Bronchial epithelial cell (primary cell): ENCODE measurements at regions not wholly inside any gene's neighbourhood (a gene's known extent, or its start where the extent isn't known, plus 50 kb on each side); places are given as distances from the start of the nearest gene placed in this dataset.
"Not testable (repeated sequence)": the region's sequence is repeated elsewhere in the genome, so short reads cannot be mapped to it uniquely, and the experiment has no call there.

ENCODE experiments used
- DNase-seq: peaks from one replicate; pipeline ENCODE4 v3.0.0-alpha.2; 2010; ENCODE audit warnings: low read depth
- FAIRE-seq: peaks from 2 replicates; lab custom pipeline; 2011; peaks lifted over from hg19 to GRCh38; lab: Jason Lieb, UNC
- H3K27me3 ChIP-seq: 2 replicates; pipeline ENCODE4 v1.5.1; 2011; ENCODE audit warnings: low read length; ENCODE audit not compliant: control insufficient read depth, insufficient read depth
- H3K36me3 ChIP-seq: 2 replicates; pipeline ENCODE4 v1.5.1; 2011; ENCODE audit warnings: low read length; ENCODE audit not compliant: control insufficient read depth, insufficient read depth
- H3K4me3 ChIP-seq: 2 replicates; pipeline ENCODE4 v1.5.1; 2011; ENCODE audit warnings: mild to moderate bottlenecking, low read depth, low read length, control low read depth
- TF ChIP-seq, protein P1 (sequence below): IDR thresholded peaks from 2 replicates; pipeline ENCODE4 v1.5.1; 2011; ENCODE audit warnings: mild to moderate bottlenecking, moderate library complexity, low read length, control low read depth, inconsistent platforms; ENCODE audit not compliant: insufficient read depth, severe bottlenecking

DNA sequence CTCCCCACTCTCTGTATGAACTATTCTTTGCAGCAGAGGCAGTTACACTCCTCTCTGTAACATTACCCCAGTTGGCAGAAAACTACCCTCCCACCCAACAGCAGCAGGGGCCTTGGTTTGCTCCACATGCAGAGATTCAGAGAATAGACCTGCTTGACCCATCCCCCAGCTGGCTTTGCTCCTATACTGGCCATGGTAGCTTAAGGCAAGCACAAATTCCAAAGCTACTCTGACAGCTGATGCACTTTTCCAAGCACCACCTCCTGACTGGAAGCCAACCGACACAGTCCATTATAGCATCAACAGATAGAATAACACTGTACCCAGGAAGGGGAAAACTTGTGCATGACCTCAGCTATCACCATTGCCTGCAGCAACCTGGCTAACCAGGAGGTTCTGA lies 846.5 kb upstream of the NCAM2 start:
- Histone ChIP-seq H3K4me3 (no peak overlapping the region), H3K27me3 (no peaks in the 10 kb centered on the region), H3K36me3 (no peaks in the 10 kb centered on the region)
- DNase-seq: no peak
- no peak for FAIRE-seq
- TF ChIP-seq, protein P1, sequence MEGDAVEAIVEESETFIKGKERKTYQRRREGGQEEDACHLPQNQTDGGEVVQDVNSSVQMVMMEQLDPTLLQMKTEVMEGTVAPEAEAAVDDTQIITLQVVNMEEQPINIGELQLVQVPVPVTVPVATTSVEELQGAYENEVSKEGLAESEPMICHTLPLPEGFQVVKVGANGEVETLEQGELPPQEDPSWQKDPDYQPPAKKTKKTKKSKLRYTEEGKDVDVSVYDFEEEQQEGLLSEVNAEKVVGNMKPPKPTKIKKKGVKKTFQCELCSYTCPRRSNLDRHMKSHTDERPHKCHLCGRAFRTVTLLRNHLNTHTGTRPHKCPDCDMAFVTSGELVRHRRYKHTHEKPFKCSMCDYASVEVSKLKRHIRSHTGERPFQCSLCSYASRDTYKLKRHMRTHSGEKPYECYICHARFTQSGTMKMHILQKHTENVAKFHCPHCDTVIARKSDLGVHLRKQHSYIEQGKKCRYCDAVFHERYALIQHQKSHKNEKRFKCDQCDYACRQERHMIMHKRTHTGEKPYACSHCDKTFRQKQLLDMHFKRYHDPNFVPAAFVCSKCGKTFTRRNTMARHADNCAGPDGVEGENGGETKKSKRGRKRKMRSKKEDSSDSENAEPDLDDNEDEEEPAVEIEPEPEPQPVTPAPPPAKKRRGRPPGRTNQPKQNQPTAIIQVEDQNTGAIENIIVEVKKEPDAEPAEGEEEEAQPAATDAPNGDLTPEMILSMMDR: no peak

DNA sequence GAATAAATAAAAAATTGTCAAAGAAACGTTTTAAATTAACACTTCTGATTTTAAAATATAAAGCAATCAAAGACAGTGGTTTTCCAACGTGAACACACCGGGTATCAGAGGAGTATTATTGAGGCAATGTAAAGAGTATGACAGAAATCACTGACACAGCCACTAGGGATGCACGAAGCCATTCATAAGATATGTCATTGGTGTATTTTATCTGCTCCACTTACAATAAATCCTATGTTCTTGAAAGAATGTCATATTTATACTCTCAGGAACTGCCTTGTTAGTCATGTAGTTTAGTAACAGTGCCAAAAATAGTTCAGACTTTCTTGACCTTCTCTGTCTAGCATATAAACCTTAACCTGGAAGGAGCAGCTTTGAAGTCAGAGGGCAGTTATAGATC lies 835.0 kb upstream of the NCAM2 start:
- H3K36me3 ChIP-seq: no peaks in the 10 kb centered on the region
- no peak overlapping the region for H3K4me3 ChIP-seq
- FAIRE-seq (no peak), DNase-seq (no peak)
- H3K27me3 ChIP-seq: no peaks in the 10 kb centered on the region
- TF ChIP-seq, protein P1: no peak

- Histone ChIP-seq H3K36me3 (no peaks in the 10 kb centered on the region), H3K27me3 (no peaks in the 10 kb centered on the region), H3K4me3 (no peak overlapping the region)
- no peak for DNase-seq
- TF ChIP-seq, protein P1: no peak
- FAIRE-seq: no peak
Observed at GRCh38 chr21:20167059-20167458, 831.1 kb upstream of the NCAM2 start.

GRCh38 chr21:20169812-20170576 lies 828.2 kb upstream of the NCAM2 start:
- H3K36me3 ChIP-seq: no peaks in the 10 kb centered on the region
- no peak for FAIRE-seq
- no peaks in the 10 kb centered on the region for H3K27me3 ChIP-seq
- no peak overlapping the region for H3K4me3 ChIP-seq
- no peak for DNase-seq
- TF ChIP-seq, protein P1: no peak

GRCh38 chr21:20186186-20186585 lies 812.0 kb upstream of the NCAM2 start:
- no peak overlapping the region for H3K4me3 ChIP-seq
- FAIRE-seq: no peak
- TF ChIP-seq, protein P1: no peak
- H3K36me3 ChIP-seq: no peaks in the 10 kb centered on the region
- H3K27me3 ChIP-seq: no peaks in the 10 kb centered on the region
- DNase-seq: no peak

DNA sequence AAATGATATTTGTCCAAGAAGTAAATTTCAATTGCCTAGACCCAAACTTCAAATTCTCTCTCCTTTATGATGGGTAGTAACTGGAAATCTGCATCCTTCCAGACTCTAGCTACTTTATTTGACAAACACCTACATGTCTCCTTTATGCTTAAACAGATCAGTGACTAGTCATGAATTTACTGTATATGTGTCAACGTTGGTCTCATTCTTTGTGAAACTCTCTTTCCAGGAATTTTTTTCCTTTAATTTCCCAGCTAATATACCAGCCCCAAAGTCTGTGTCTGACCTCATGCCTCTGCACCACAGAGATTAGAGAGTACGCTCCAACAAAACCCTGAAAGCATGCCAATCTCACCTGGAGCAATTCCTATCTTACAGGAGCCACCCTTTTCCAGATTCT lies 811.2 kb upstream of the NCAM2 start:
- DNase-seq (no peak), FAIRE-seq (no peak)
- no peaks in the 10 kb centered on the region for H3K27me3 ChIP-seq
- H3K4me3 ChIP-seq: no peak overlapping the region
- H3K36me3 ChIP-seq: no peaks in the 10 kb centered on the region
- TF ChIP-seq, protein P1: no peak

- not testable (repeated sequence) for DNase-seq, H3K36me3 ChIP-seq, FAIRE-seq, H3K4me3 ChIP-seq, H3K27me3 ChIP-seq
Observed at GRCh38 chr21:20201323-20201722, 796.9 kb upstream of the NCAM2 start.
